ENCODE measurements at regions not wholly inside any gene's neighbourhood (a gene's known extent, or its start where the extent isn't known, plus 50 kb on each side); places are given as distances from the start of the nearest gene placed in this dataset.

DNA sequence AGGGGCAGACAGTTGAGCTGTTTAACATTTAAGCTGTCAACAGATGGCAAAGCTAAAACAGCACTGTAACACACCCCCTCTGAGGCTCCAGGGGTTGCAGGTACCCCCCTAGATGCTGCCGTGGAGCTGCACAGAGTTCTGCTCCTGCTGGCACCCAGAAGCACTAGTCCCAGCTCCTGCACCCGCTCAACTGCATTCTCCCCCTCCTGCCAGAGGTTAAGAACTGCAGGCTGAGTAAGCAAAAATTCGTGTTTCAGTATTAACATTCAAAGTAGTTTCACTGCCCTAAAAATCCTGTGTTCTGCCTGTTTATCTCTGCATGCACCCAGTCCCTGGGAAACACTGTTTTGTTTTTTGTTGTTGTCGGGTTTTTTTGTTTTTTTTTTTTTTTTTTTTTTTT, 790.8 kb upstream of the KCND2 start:
- no peaks in the 10 kb centered on the region for H3K4me1 ChIP-seq (ENCODE audit: insufficient read depth, low read length)
- no peaks in the 10 kb centered on the region for H3K36me3 ChIP-seq (ENCODE audit: insufficient read depth, low read length)
- no peaks in the 10 kb centered on the region for H3K27me3 ChIP-seq (ENCODE audit: insufficient read depth, low read length)
- no peaks in the 10 kb centered on the region for H3K36me3 Mint-ChIP-seq (ENCODE audit: low read depth, unreplicated experiment)
- no peak for FAIRE-seq
- H4K20me1 ChIP-seq (ENCODE audit: insufficient read depth, low read length), result no peaks in the 10 kb centered on the region
- no peak overlapping the region for H2AFZ ChIP-seq (ENCODE audit: low read depth, low read length)
- H3K79me2 ChIP-seq (ENCODE audit: insufficient read depth, low read length), result no peaks in the 10 kb centered on the region
- H3K4me1 Mint-ChIP-seq (ENCODE audit: low read depth, unreplicated experiment), result no peaks in the 10 kb centered on the region
- no peak overlapping the region for H3K4me3 Mint-ChIP-seq (ENCODE audit: unreplicated experiment)
- H3K4me2 ChIP-seq (ENCODE audit: low read length), result no peak overlapping the region
- H3K27me3 Mint-ChIP-seq (ENCODE audit: low read depth, unreplicated experiment), result no peaks in the 10 kb centered on the region
- H3K9me3 ChIP-seq (ENCODE audit: insufficient read depth, low read depth, low read length), result no peaks in the 10 kb centered on the region
- no peak overlapping the region for H3K27ac ChIP-seq (ENCODE audit: low read depth, low read length)
- H3K4me3 ChIP-seq (ENCODE audit: insufficient read depth, low read depth, low read length), result no peak overlapping the region
- H3K9me3 Mint-ChIP-seq (ENCODE audit: unreplicated experiment), result peaks cover 2% of the 10 kb centered on the region
- H3K9ac ChIP-seq (ENCODE audit: low read length), result no peak overlapping the region
- DNase-seq (ENCODE audit: low read depth), result no peak
- TF ChIP-seq EZH2 (IDR thresholded peaks at IDR 0.05; ENCODE audit: insufficient read depth, low read length), result no peak
- TF ChIP-seq, protein P1, sequence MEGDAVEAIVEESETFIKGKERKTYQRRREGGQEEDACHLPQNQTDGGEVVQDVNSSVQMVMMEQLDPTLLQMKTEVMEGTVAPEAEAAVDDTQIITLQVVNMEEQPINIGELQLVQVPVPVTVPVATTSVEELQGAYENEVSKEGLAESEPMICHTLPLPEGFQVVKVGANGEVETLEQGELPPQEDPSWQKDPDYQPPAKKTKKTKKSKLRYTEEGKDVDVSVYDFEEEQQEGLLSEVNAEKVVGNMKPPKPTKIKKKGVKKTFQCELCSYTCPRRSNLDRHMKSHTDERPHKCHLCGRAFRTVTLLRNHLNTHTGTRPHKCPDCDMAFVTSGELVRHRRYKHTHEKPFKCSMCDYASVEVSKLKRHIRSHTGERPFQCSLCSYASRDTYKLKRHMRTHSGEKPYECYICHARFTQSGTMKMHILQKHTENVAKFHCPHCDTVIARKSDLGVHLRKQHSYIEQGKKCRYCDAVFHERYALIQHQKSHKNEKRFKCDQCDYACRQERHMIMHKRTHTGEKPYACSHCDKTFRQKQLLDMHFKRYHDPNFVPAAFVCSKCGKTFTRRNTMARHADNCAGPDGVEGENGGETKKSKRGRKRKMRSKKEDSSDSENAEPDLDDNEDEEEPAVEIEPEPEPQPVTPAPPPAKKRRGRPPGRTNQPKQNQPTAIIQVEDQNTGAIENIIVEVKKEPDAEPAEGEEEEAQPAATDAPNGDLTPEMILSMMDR (IDR thresholded peaks at IDR 0.05; ENCODE audit: insufficient read depth, low read depth, low read length), result peak; percentile 16
- H3K27ac Mint-ChIP-seq (ENCODE audit: unreplicated experiment), result no peak overlapping the region

GRCh38 chr7:119482671-119483070, 790.3 kb upstream of the KCND2 start:
- Histone ChIP-seq H3K27me3 (ENCODE audit: insufficient read depth, low read length) (no peaks in the 10 kb centered on the region), H3K9me3 (ENCODE audit: insufficient read depth, low read depth, low read length) (no peaks in the 10 kb centered on the region), H3K36me3 (ENCODE audit: insufficient read depth, low read length) (no peaks in the 10 kb centered on the region), H4K20me1 (ENCODE audit: insufficient read depth, low read length) (no peaks in the 10 kb centered on the region), H3K79me2 (ENCODE audit: insufficient read depth, low read length) (no peaks in the 10 kb centered on the region), H2AFZ (ENCODE audit: low read depth, low read length) (no peak overlapping the region), H3K4me2 (ENCODE audit: low read length) (no peak overlapping the region), H3K9ac (ENCODE audit: low read length) (no peak overlapping the region), H3K27ac (ENCODE audit: low read depth, low read length) (no peak overlapping the region), H3K4me1 (ENCODE audit: insufficient read depth, low read length) (no peaks in the 10 kb centered on the region), H3K4me3 (ENCODE audit: insufficient read depth, low read depth, low read length) (no peak overlapping the region)
- peaks cover 2% of the 10 kb centered on the region for H3K9me3 Mint-ChIP-seq (ENCODE audit: unreplicated experiment)
- no peaks in the 10 kb centered on the region for H3K4me1 Mint-ChIP-seq (ENCODE audit: low read depth, unreplicated experiment)
- TF ChIP-seq, protein P1 (IDR thresholded peaks at IDR 0.05; ENCODE audit: insufficient read depth, low read depth, low read length), result no peak
- TF ChIP-seq EZH2 (IDR thresholded peaks at IDR 0.05; ENCODE audit: insufficient read depth, low read length), result no peak
- no peak for FAIRE-seq
- no peak for DNase-seq (ENCODE audit: low read depth)
- H3K27ac Mint-ChIP-seq (ENCODE audit: unreplicated experiment), result no peak overlapping the region
- no peaks in the 10 kb centered on the region for H3K27me3 Mint-ChIP-seq (ENCODE audit: low read depth, unreplicated experiment)
- H3K4me3 Mint-ChIP-seq (ENCODE audit: unreplicated experiment), result no peak overlapping the region
- H3K36me3 Mint-ChIP-seq (ENCODE audit: low read depth, unreplicated experiment), result no peaks in the 10 kb centered on the region

DNA sequence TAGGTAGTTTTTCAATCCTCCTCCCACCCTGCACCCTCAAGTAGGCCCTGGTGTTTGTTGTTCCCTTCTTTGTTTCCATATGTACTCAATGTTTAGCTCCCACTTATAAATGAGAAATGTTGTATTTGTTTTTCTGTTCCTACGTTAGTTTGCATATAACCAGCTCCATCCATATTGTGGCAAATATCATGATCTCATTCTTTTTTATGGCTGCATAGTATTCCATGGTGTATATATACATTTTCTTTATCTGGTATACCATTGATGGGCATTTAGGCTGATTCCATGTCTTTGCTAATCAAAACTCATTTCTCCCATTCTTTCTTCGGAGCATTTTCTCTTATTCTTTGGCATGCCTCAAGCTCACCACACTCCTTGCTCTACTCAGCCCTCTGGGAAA, 789.6 kb upstream of the KCND2 start:
- Histone ChIP-seq H3K79me2 (ENCODE audit: insufficient read depth, low read length) (no peaks in the 10 kb centered on the region), H3K27me3 (ENCODE audit: insufficient read depth, low read length) (no peaks in the 10 kb centered on the region), H3K9ac (ENCODE audit: low read length) (no peak overlapping the region), H3K36me3 (ENCODE audit: insufficient read depth, low read length) (no peaks in the 10 kb centered on the region), H3K4me2 (ENCODE audit: low read length) (no peak overlapping the region), H3K4me3 (ENCODE audit: insufficient read depth, low read depth, low read length) (no peak overlapping the region), H3K27ac (ENCODE audit: low read depth, low read length) (no peak overlapping the region), H2AFZ (ENCODE audit: low read depth, low read length) (no peak overlapping the region), H3K9me3 (ENCODE audit: insufficient read depth, low read depth, low read length) (no peaks in the 10 kb centered on the region), H4K20me1 (ENCODE audit: insufficient read depth, low read length) (no peaks in the 10 kb centered on the region), H3K4me1 (ENCODE audit: insufficient read depth, low read length) (no peaks in the 10 kb centered on the region)
- TF ChIP-seq EZH2 (IDR thresholded peaks at IDR 0.05; ENCODE audit: insufficient read depth, low read length), result no peak
- TF ChIP-seq, protein P1 (IDR thresholded peaks at IDR 0.05; ENCODE audit: insufficient read depth, low read depth, low read length), result no peak
- no peaks in the 10 kb centered on the region for H3K36me3 Mint-ChIP-seq (ENCODE audit: low read depth, unreplicated experiment)
- H3K4me3 Mint-ChIP-seq (ENCODE audit: unreplicated experiment), result no peak overlapping the region
- H3K9me3 Mint-ChIP-seq (ENCODE audit: unreplicated experiment), result peaks cover 2% of the 10 kb centered on the region
- DNase-seq (ENCODE audit: low read depth) (no peak), FAIRE-seq (no peak)
- no peak overlapping the region for H3K27ac Mint-ChIP-seq (ENCODE audit: unreplicated experiment)
- H3K4me1 Mint-ChIP-seq (ENCODE audit: low read depth, unreplicated experiment), result no peaks in the 10 kb centered on the region
- H3K27me3 Mint-ChIP-seq (ENCODE audit: low read depth, unreplicated experiment), result no peaks in the 10 kb centered on the region

Measured in astrocyte (in vitro differentiated cells and primary cell).